Stimulated activated effector memory CD8-positive, alpha-beta T cell treated with anti-CD3 and anti-CD28 coated beads, Interleukin-12 subunit alpha, Interleukin-12 subunit beta, amount 100 ng/mL, for 72 hours (primary cell): ENCODE measurements at regions not wholly inside any gene's neighbourhood (a gene's known extent, or its start where the extent isn't known, plus 50 kb on each side); places are given as distances from the start of the nearest gene placed in this dataset.

Source experiments
- ATAC-seq: fragments of 150-1000 bp; cut with Tn5 transposase; 2 replicates; pipeline ENCODE4 v1.10.0; 2021
- DNase-seq, 2 donors: peaks; one replicate each; pipeline ENCODE4 v3.0.0; 2021 to 2022; ENCODE audit warnings: low spot score in 2 of 2
- H3K27ac Mint-ChIP-seq: one replicate; pipeline ENCODE4 v1.8.0; 2022; ENCODE audit warnings: mild to moderate bottlenecking, mixed read lengths
- H3K36me3 Mint-ChIP-seq: one replicate; pipeline ENCODE4 v1.8.0; 2022; ENCODE audit warnings: mild to moderate bottlenecking, mixed read lengths
- H3K4me1 Mint-ChIP-seq: one replicate; pipeline ENCODE4 v1.8.0; 2022; ENCODE audit warnings: mixed read lengths
- H3K4me3 Mint-ChIP-seq: one replicate; pipeline ENCODE4 v1.8.0; 2022; ENCODE audit warnings: mild to moderate bottlenecking, mixed read lengths
- H3K9me3 Mint-ChIP-seq: one replicate; pipeline ENCODE4 v1.8.0; 2022; ENCODE audit warnings: mixed read lengths

DNA sequence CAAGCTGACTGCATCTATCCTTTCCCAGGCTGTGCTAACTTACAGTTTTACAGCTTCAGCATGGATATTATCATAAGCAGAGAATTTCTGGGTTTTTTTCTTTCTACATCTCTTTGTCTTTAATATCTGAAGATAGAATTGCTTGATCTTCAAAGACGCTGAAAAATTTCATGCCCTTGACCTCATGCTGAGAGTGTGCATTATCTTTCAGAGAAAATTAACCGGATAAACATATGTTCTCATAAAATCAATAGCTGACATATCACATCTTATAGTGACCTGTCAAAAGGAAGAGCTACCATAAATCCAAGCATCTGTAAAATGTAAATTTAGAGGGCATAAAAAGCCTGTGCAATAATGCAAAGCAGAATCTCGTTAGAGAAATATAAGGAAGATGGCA lies 1704.1 kb upstream of the FLRT2 start:
- H3K27ac Mint-ChIP-seq: no peak overlapping the region
- no peak overlapping the region for H3K4me3 Mint-ChIP-seq
- peaks cover 14% of the 10 kb centered on the region for H3K9me3 Mint-ChIP-seq
- no peak for DNase-seq
- ATAC-seq: no peak
- no peaks in the 10 kb centered on the region for H3K36me3 Mint-ChIP-seq
- no peaks in the 10 kb centered on the region for H3K4me1 Mint-ChIP-seq

DNA sequence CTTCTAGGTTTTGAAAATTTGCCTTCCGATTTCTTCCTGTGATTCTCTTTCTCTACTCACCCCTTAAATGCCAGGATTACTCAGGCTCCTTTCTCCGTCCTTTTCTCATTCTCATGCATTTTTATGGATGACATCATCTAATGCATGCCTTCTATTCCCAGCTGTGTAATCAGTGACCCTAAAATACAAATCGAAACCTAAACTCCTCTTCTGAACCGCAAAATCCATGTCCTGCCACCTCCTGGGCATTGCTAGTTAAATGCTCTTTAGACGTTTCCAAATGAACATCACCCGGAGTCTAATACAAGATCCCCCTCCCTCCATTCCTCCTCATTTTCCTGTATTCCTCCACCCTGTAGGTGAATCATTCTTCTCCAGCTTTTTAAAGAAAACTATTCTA lies 1703.1 kb upstream of the FLRT2 start:
- Mint-ChIP-seq H3K36me3 (no peaks in the 10 kb centered on the region), H3K9me3 (peaks cover 11% of the 10 kb centered on the region), H3K4me3 (no peak overlapping the region), H3K4me1 (no peaks in the 10 kb centered on the region), H3K27ac (no peak overlapping the region)
- ATAC-seq: no peak
- no peak for DNase-seq

DNA sequence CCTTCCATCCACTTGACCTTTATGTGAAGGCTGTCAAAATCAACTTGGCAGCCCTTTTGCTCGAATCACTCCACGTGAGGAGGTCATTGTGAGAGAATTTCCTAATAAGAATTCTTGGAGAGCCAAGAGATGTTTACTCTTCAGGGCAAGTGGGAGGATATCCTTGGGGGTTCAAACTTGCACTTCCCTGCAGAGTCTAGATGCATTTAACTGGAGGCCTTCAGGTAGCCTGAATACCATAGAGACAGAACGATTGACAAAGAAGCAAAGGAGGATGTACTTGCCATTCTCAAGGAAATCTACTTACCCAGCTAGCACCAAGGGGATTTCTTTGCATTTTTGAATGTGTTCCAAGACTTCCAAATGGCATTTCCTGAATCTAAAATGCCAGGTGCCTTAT lies 1702.6 kb upstream of the FLRT2 start:
- Mint-ChIP-seq H3K27ac (no peak overlapping the region), H3K4me3 (no peak overlapping the region), H3K4me1 (no peaks in the 10 kb centered on the region), H3K36me3 (no peaks in the 10 kb centered on the region), H3K9me3 (peaks cover 9% of the 10 kb centered on the region)
- ATAC-seq: no peak
- no peak for DNase-seq

DNA sequence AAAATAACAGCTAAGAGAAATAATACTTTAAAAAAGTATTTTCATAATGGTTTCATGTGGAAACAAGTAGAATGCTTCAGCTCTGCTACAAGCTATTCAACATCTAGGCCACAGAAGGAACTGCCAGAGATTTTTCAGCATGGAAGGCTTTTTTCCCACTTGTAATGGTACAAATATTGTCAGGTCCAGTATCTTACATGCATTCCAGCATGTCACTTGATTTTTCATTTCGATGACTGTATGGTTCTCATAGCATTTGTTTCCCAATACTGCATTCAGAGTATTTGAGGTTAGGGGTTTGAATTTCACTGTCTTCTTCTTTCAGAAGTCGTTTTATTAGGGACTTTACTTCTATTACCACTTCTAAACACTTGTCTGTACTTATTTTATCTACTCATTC lies 1701.5 kb upstream of the FLRT2 start:
- H3K4me3 Mint-ChIP-seq: no peak overlapping the region
- H3K27ac Mint-ChIP-seq: no peak overlapping the region
- H3K4me1 Mint-ChIP-seq: no peaks in the 10 kb centered on the region
- H3K36me3 Mint-ChIP-seq: no peaks in the 10 kb centered on the region
- DNase-seq: no peak
- no peak for ATAC-seq
- H3K9me3 Mint-ChIP-seq: peaks cover 7% of the 10 kb centered on the region

- Mint-ChIP-seq H3K36me3 (no peaks in the 10 kb centered on the region), H3K4me1 (no peaks in the 10 kb centered on the region), H3K27ac (no peak overlapping the region), H3K9me3 (peaks cover 4% of the 10 kb centered on the region), H3K4me3 (no peak overlapping the region)
- DNase-seq (no peak), ATAC-seq (no peak)
Measured at GRCh38 chr14:83830316-83830715, 1699.6 kb upstream of the FLRT2 start.

DNA sequence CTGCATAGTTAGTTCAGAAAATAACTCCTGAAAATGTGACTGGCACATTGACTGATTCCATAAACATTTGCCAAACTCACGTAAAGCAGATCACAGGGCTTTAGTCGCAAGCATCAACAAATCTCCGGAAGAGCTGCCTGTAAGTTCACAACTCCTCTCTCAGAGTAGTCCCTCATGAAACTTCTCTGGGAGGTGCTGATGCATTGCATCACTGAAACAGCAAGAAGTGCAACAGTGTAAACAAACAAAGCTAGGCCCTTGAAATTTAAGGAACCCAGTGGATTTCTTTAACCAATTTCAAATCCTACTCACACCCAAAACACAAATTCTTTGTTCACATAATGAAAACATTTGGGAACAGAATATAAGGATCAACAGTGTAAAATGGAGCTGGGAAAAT lies 1691.7 kb upstream of the FLRT2 start:
- H3K27ac Mint-ChIP-seq: no peak overlapping the region
- DNase-seq: no peak
- no peaks in the 10 kb centered on the region for H3K4me1 Mint-ChIP-seq
- no peak for ATAC-seq
- no peaks in the 10 kb centered on the region for H3K36me3 Mint-ChIP-seq
- H3K9me3 Mint-ChIP-seq: peaks cover 19% of the 10 kb centered on the region
- H3K4me3 Mint-ChIP-seq: no peak overlapping the region

DNA sequence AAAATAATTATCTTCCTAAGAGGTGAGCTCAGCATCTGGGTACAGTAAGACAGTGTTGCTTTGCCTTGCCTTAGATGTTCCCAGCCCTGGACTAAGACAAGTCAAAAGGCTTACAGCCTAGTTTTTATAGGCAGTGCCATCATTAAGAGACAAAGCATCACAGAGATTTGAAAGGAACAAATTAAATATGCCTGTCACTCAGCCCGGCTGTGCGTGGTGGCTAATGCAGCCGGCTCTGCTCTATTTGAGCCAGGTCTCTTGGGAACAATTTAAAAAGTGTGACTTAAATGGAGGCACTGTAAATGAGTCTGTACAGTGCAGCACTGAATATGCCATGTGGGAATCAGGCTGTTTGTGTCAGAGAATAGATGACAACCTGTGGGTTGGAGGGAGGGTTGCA lies 1687.4 kb upstream of the FLRT2 start:
- DNase-seq (no peak), ATAC-seq (no peak)
- no peak overlapping the region for H3K27ac Mint-ChIP-seq
- no peaks in the 10 kb centered on the region for H3K36me3 Mint-ChIP-seq
- no peak overlapping the region for H3K4me3 Mint-ChIP-seq
- no peaks in the 10 kb centered on the region for H3K4me1 Mint-ChIP-seq
- peaks cover 22% of the 10 kb centered on the region for H3K9me3 Mint-ChIP-seq

- Mint-ChIP-seq H3K9me3 (peaks cover 11% of the 10 kb centered on the region), H3K4me3 (no peak overlapping the region), H3K27ac (no peak overlapping the region), H3K36me3 (no peaks in the 10 kb centered on the region), H3K4me1 (no peaks in the 10 kb centered on the region)
- no peak for ATAC-seq
- no peak for DNase-seq
Measured at GRCh38 chr14:83847102-83847501, 1682.8 kb upstream of the FLRT2 start.

- no peaks in the 10 kb centered on the region for H3K4me1 Mint-ChIP-seq
- peaks cover 13% of the 10 kb centered on the region for H3K9me3 Mint-ChIP-seq
- ATAC-seq (no peak), DNase-seq (no peak)
- no peak overlapping the region for H3K27ac Mint-ChIP-seq
- no peaks in the 10 kb centered on the region for H3K36me3 Mint-ChIP-seq
- no peak overlapping the region for H3K4me3 Mint-ChIP-seq
Measured at GRCh38 chr14:83850092-83850491, 1679.9 kb upstream of the FLRT2 start.

DNA sequence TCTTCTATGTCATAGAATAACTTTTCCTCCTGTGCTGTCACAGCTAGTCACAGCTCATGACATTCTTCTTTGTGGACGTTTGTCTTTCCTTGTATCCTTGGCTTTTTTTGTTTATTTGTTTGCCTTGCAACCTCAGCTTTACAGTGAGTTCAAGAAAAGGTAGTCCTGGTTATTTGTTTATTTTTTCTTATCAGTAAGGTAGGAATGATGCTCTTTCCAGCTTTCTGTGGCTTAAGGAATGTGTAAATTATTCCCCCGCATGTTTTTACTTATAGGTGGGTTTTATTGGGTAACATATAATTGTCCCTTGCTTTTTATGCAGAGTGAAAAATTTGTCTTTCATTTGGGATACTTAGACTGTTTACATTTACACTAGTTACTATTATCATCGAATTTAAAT lies 1673.6 kb upstream of the FLRT2 start:
- no peaks in the 10 kb centered on the region for H3K36me3 Mint-ChIP-seq
- no peak overlapping the region for H3K4me3 Mint-ChIP-seq
- H3K4me1 Mint-ChIP-seq: no peaks in the 10 kb centered on the region
- DNase-seq (no peak), ATAC-seq (no peak)
- peaks cover 27% of the 10 kb centered on the region for H3K9me3 Mint-ChIP-seq
- no peak overlapping the region for H3K27ac Mint-ChIP-seq

DNA sequence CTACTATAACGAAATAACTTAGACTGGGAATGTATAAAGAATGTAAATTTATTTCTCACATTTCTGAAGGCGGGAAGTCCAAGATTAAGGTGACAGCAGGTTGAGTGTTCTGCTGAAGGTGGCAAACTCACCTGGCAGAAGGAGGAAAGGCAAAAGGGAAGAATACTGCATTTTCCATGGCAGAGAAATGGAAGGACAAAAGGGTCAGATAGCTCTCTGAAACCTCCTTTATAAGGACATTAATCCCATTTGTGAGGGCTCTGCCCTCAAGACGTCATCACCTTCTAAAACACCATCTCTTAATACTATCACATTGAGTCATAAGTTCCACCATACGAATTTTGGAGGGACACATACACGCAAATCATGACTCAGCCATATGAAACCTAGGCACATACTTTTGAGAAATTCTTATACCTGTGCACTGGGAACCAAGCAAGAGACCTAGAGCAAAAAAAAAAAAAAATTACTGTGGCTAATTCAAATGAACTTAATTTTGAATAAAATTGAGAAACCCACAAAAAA lies 1669.3 kb upstream of the FLRT2 start:
- DNase-seq: no peak
- ATAC-seq: no peak
- H3K36me3 Mint-ChIP-seq: no peaks in the 10 kb centered on the region
- no peak overlapping the region for H3K4me3 Mint-ChIP-seq
- peaks cover 23% of the 10 kb centered on the region for H3K9me3 Mint-ChIP-seq
- no peaks in the 10 kb centered on the region for H3K4me1 Mint-ChIP-seq
- H3K27ac Mint-ChIP-seq: no peak overlapping the region

GRCh38 chr14:83863042-83863774 lies 1666.7 kb upstream of the FLRT2 start:
- Mint-ChIP-seq H3K36me3 (no peaks in the 10 kb centered on the region), H3K4me3 (no peak overlapping the region), H3K9me3 (peaks cover 12% of the 10 kb centered on the region), H3K4me1 (no peaks in the 10 kb centered on the region), H3K27ac (no peak overlapping the region)
- DNase-seq: no peak
- ATAC-seq: no peak

DNA sequence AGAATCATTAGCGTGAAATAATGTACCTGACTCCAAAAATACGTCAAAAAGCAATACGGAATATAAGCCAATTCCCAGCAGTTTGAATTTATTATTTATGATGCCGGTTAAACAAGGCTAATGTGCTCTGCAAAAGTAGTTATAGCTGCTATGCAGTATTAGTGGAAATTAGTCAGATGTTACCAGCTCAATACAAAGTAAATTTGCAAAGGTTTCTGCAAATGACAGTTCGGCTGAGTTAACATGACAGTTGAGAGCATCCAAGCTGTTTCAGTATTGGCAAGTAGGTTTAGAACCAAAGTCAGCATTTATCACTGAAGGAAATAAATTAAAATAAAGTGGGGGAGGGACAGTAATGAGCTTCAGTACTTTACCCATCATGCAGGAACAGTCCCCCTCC lies 1665.8 kb upstream of the FLRT2 start:
- DNase-seq: no peak
- H3K9me3 Mint-ChIP-seq: peaks cover 12% of the 10 kb centered on the region
- H3K4me3 Mint-ChIP-seq: no peak overlapping the region
- no peak overlapping the region for H3K27ac Mint-ChIP-seq
- no peaks in the 10 kb centered on the region for H3K36me3 Mint-ChIP-seq
- no peak for ATAC-seq
- H3K4me1 Mint-ChIP-seq: no peaks in the 10 kb centered on the region

- Mint-ChIP-seq H3K36me3 (no peaks in the 10 kb centered on the region), H3K4me3 (no peak overlapping the region), H3K27ac (no peak overlapping the region), H3K4me1 (no peaks in the 10 kb centered on the region), H3K9me3 (peaks cover 6% of the 10 kb centered on the region)
- no peak for DNase-seq
- no peak for ATAC-seq
Measured at GRCh38 chr14:83867566-83868225, 1662.2 kb upstream of the FLRT2 start.

GRCh38 chr14:83870546-83871270 lies 1659.2 kb upstream of the FLRT2 start:
- H3K27ac Mint-ChIP-seq: no peak overlapping the region
- no peaks in the 10 kb centered on the region for H3K4me1 Mint-ChIP-seq
- ATAC-seq (no peak), DNase-seq (no peak)
- no peaks in the 10 kb centered on the region for H3K36me3 Mint-ChIP-seq
- H3K9me3 Mint-ChIP-seq: peaks cover 10% of the 10 kb centered on the region
- no peak overlapping the region for H3K4me3 Mint-ChIP-seq

- ATAC-seq (no peak), DNase-seq (no peak)
- H3K4me3 Mint-ChIP-seq: no peak overlapping the region
- H3K36me3 Mint-ChIP-seq: no peaks in the 10 kb centered on the region
- H3K4me1 Mint-ChIP-seq: no peaks in the 10 kb centered on the region
- peaks cover 13% of the 10 kb centered on the region for H3K9me3 Mint-ChIP-seq
- H3K27ac Mint-ChIP-seq: no peak overlapping the region
Measured at GRCh38 chr14:83873669-83874068, 1656.3 kb upstream of the FLRT2 start.
